Mucosa of stomach (tissue), 1 donor: ENCODE measurements at regions not wholly inside any gene's neighbourhood (a gene's known extent, or its start where the extent isn't known, plus 50 kb on each side); places are given as distances from the start of the nearest gene placed in this dataset.
"Not testable (repeated sequence)": the region's sequence is repeated elsewhere in the genome, so short reads cannot be mapped to it uniquely, and the experiment has no call there.

ENCODE experiments used
- H3K27me3 ChIP-seq: one replicate; pipeline ENCODE4 v1.7.0; 2013; ENCODE audit warnings: mild to moderate bottlenecking, low read length; ENCODE audit not compliant: control insufficient read depth, insufficient read depth
- H3K36me3 ChIP-seq: one replicate; pipeline ENCODE4 v1.7.0; 2013; ENCODE audit warnings: low read length; ENCODE audit not compliant: control insufficient read depth, insufficient read depth
- H3K4me1 ChIP-seq: one replicate; pipeline ENCODE4 v1.7.0; 2013; ENCODE audit warnings: mild to moderate bottlenecking, low read length; ENCODE audit not compliant: control insufficient read depth, insufficient read depth
- H3K4me3 ChIP-seq: one replicate; pipeline ENCODE4 v1.7.0; 2013; ENCODE audit warnings: low read length
- H3K9ac ChIP-seq: one replicate; pipeline ENCODE4 v1.7.0; 2013; ENCODE audit warnings: mild to moderate bottlenecking, low read length, moderate library complexity
- H3K9me3 ChIP-seq: one replicate; pipeline ENCODE4 v1.7.0; 2013; ENCODE audit warnings: mild to moderate bottlenecking, low read length, moderate library complexity; ENCODE audit not compliant: control insufficient read depth
- donor health status: Pancreatic carcinoma.

DNA sequence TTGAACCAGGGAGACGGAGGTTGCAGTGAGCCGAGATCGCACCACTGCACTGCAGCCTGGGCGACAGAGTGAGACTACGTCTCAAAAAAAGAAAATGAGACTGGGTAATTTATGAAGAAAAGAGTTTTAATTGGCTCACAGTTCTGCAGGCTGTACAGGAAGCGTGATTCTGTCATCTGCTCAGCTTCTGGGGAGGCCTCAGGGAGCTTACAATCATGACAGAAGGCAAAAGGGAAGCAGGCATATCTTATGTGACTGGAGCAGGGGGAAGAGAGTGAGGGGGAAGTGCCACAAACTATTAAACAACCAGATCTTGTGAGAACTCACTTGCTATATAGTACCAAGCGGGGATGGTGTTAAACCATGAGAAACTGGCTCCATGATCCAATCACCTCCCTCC is 1476.2 kb upstream of the DEFB115 start:
- H3K9ac ChIP-seq, H3K36me3 ChIP-seq, H3K4me1 ChIP-seq, H3K4me3 ChIP-seq, H3K9me3 ChIP-seq, H3K27me3 ChIP-seq: not testable (repeated sequence)

DNA sequence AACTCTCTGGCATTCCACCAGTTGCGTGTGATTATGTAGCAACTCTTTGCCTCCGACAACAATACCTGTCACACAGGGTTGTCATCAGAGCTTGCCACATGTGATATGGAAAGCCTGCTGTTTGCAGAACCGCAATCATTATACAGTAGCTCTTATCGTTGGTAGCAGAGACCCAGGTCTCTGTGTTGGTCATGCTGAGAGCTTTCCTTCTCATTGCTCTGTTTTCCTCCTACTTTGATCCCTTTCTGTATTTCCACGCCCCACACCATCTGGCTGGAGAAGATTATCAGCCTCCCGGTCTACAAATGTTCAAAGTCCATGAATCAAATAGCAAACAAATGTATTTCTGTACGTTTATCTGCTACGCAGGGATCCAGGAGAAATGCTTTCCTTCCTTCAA is 1475.6 kb upstream of the DEFB115 start:
- H3K9ac ChIP-seq, H3K27me3 ChIP-seq, H3K36me3 ChIP-seq, H3K4me1 ChIP-seq, H3K4me3 ChIP-seq, H3K9me3 ChIP-seq: not testable (repeated sequence)

DNA sequence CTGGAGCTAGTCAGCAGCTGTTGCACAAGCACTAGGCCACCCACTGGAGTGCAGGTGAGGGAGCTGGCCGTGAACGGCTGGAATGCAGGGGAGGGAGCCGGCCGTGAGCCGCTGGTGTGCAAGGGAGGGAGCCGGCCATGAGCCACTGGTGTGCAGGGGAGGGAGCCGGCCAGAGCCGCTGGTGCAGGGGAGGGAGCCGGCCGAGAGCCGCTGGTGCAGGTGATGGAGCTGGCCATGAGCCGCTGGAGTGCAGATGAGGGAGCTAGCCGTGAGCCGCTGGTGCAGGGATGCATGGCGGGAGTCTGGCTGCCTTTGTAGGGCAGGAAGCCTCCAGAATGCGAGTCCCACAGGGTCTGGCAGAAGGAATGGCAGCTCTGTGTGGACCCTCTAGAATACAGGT is 1470.0 kb upstream of the DEFB115 start:
- not testable (repeated sequence) for H3K36me3 ChIP-seq, H3K9ac ChIP-seq, H3K4me1 ChIP-seq, H3K27me3 ChIP-seq, H3K4me3 ChIP-seq, H3K9me3 ChIP-seq

DNA sequence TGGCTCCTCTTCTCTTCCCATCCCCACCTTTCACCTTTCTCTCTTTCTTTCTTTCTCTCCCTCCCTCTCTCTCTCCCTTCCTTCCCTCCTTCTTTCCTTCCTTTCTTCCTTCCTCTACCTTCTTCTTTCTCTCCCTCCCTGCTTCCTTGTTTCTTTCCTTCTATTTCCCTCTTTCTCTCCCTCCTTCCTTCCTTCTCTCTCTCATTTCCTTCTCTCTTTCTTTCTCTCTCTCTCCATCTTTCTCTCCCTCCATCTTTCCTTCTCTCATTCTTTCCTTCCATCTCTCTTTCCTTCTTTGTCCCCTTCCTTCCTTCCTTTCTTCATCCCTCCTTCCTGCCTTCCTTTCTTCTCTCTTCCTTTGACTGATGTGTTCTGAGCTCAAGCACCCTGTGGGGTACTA is 1467.0 kb upstream of the DEFB115 start:
- H3K4me1 ChIP-seq = no peaks in the 10 kb centered on the region
- no peaks in the 10 kb centered on the region for H3K36me3 ChIP-seq
- no peak overlapping the region for H3K4me3 ChIP-seq
- H3K9ac ChIP-seq = no peak overlapping the region
- no peaks in the 10 kb centered on the region for H3K27me3 ChIP-seq
- H3K9me3 ChIP-seq = no peaks in the 10 kb centered on the region

DNA sequence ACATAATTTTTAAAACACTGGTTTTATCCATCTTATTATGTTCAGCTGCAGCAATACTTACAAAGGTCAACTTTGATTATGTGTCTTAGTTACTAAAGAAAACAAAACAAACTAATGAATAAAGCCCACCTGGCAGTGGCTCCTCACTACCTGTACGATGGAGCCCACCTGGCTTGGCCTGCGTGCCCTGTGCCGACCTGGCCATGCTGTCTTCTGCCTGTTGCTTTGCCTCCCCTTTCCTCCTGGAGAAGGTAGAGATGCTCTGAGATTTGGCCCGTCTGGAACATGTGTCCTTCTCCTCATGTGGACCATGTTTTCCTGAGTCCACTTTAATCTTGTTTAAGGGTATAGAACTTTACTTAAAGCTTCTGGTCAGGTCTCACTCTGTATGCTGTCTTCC is 1426.0 kb upstream of the DEFB115 start:
- not testable (repeated sequence) for H3K4me3 ChIP-seq, H3K9me3 ChIP-seq, H3K4me1 ChIP-seq, H3K36me3 ChIP-seq, H3K27me3 ChIP-seq, H3K9ac ChIP-seq

DNA sequence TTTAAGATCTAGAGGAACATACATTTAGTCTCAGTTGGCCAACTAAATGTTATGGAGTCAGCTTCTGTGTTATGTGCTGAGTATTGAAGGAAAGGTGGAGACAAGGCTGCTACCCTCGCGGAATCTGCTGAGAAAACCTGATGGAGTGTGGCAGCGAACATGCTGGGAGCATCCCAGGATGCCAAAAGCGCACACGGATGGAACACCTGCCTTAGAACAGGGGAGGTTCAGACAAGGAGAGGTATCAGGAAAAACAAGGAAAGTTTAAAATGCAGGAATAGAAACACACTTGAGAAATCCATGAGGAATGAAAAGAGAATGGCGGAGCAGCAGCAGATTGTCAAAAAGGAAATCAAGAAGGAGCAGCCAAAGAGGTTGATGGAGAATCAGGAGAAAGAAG is 1389.5 kb upstream of the DEFB115 start:
- H3K27me3 ChIP-seq, H3K4me3 ChIP-seq, H3K9me3 ChIP-seq, H3K36me3 ChIP-seq, H3K9ac ChIP-seq, H3K4me1 ChIP-seq: not testable (repeated sequence)

DNA sequence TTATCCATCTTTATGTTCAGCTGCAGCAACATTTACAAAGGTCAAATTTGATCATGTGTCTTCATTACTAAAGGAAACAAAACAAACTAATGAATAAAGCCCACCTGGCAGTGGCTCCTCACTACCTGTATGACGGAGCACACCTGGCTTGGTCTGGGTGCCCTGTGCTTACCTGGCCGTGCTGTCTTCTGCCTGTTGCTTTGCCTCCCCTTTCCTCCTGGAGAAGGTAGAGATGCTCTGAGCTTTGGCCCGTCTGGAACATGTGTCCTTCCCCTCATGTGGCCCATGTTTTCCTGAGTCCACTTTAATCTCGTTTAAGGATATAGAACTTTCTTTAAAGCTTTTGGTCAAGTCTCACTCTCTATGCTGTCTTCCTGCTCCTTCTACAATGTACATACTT is 1388.8 kb upstream of the DEFB115 start:
- H3K9ac ChIP-seq, H3K36me3 ChIP-seq, H3K9me3 ChIP-seq, H3K27me3 ChIP-seq, H3K4me1 ChIP-seq, H3K4me3 ChIP-seq: not testable (repeated sequence)

DNA sequence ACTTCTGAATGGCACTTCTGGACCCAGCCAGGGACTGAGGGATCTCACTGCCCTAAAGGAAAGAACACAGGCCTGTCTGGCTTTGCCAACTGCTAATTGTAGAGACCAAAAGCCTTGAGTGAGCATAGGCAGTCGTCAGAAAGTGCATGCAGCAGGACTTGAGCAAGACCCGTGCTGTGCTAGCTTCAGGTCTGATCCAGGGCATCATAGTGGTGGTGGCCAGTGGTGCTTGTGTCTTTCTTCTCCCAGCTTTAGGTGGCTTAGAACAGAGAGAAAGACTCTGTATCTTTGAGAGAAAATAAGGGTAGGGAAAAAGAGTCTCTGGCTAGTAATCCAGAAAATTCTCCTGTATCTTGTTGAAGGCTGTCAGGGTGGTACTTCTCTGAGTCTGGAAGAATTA is 1385.6 kb upstream of the DEFB115 start:
- not testable (repeated sequence) for H3K9me3 ChIP-seq, H3K9ac ChIP-seq, H3K4me3 ChIP-seq, H3K4me1 ChIP-seq, H3K27me3 ChIP-seq, H3K36me3 ChIP-seq

DNA sequence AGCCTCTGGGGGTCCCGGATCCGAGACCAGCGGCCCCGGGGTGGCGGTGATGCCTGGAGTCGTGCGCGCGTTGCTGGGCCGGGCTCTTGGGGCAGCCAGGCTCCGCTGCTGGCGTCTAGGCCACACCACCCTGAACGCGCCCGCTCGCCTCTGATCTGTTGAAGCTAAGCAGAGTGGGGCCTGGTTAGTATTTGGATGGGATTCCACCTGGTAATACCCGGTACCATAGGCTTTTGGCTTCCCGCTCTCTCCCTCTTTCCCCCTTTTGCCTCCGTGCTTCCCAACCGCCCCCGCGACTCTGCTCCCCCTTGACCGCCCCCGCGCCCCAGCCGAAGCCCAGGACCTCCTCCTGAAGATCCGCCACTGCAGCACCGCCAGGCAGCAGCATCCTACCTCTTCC is 1383.5 kb upstream of the DEFB115 start:
- no peaks in the 10 kb centered on the region for H3K9me3 ChIP-seq
- H3K9ac ChIP-seq = no peak overlapping the region
- no peaks in the 10 kb centered on the region for H3K4me1 ChIP-seq
- H3K4me3 ChIP-seq = no peak overlapping the region
- H3K27me3 ChIP-seq = peaks cover 4% of the 10 kb centered on the region
- H3K36me3 ChIP-seq = no peaks in the 10 kb centered on the region

DNA sequence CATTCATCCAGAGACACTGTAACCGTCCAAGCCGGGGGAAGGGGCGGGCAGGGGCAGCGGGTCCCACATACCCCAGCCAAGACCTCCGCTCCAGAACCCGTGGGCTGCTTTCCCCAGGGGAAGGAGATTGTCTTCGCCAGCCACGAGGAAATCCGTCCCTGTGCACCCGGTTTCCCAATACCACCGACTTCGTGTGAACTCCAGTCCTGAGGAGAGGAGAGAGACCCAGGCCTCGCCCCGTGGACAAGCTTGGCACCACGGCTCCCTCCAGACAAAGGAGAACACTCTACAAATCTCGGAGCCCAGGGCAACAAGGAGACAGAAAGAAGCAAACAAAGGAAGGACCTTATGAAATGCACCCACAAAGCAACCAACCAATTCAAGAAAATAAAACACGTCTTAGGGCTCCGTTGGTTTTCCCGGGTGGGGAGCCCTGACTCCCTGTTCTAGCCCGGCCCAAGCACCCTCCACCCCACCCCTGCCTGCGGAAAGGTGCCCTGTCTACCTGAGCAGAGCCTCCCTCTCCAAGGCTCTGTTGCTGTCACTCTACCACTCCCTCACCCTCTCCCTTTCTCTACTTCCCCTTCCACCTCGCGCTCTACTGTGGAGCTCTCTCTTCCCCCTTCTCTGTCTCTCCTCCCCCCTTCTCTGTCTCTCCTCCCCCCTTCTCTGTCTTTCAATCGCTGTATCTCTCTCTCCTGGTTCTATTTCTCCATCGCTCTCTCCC is 1382.8 kb upstream of the DEFB115 start:
- Histone ChIP-seq H3K27me3 (peaks cover 4% of the 10 kb centered on the region), H3K4me3 (no peak overlapping the region), H3K9me3 (no peaks in the 10 kb centered on the region), H3K4me1 (no peaks in the 10 kb centered on the region), H3K9ac (no peak overlapping the region), H3K36me3 (no peaks in the 10 kb centered on the region)

DNA sequence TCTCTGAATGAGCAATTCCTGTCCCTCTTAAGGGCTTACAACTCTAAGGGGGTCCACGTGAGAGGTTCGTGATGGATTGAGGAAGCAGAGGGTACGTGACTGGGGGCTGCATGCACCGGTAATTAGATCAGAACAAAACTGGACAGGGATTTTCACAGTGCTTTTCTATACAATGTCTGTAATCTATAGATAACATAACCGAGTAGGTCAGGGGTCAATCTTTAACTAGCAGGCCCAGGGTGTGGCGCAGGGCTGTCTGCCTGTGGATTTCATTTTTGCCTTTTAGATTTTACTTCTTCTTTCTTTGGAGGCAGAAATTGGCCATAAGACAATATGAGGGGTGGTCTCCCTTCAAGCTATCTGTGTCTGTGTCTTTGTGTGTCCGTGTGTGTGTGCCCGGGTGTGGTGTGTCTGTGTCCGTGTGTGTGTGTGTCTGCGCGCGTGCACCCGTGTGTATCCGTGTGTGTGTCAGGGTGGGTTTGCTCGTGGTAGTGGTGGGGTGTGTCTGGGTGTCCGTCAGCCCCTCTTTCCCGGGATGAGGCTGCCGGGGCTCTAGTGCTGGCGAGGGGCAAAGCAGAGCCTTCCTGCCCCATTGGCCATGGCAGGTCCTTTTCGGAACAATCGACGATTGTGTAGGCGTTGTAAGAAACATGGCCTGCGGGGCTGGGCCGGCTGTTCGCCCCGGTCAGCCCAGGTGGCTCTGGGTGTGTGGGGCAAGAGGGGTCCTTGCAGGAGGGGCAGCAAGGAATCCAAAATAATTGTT is 1382.0 kb upstream of the DEFB115 start:
- not testable (repeated sequence) for H3K4me3 ChIP-seq, H3K4me1 ChIP-seq, H3K27me3 ChIP-seq, H3K9me3 ChIP-seq, H3K9ac ChIP-seq, H3K36me3 ChIP-seq

DNA sequence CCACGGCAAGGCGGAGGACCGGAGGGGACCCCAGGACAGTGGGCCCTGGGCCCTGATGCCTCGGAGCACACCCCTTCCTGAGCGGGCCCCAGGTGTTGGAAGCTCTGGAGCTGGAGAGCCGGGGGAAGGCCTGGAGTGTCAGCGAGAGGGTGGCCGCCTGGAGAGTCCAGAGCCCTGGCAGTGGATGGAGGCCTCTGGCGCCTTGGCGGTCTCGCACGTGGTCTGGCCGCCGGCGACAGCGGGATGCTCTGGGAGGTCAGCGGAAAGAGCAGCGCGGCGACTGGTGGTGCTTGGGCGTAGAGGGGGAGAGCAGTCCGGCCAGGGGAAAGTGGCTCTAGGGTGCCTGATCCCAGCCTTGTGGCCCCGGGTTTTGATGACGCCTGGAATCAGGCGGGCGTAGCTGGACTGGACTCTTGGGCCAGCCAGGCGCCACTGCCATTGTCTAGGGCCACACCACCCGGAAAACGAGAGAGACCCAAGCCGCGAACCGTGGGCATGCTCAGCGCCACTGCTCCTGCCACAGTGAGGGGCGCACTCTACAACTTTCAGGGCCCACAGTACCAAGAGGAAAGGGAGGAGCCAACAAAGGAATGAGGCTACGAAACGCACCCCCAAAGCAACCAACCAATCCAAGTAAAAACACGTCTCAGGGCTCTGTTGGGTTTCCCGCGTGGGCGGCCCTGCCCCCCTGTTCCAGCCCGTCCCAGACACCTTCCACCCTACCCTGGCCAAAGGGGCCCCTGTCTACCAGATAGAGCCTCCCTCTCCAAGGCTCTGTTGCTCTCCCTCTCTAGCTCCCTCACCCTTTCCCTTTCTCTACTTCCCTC is 1381.2 kb upstream of the DEFB115 start:
- not testable (repeated sequence) for H3K36me3 ChIP-seq, H3K4me3 ChIP-seq, H3K27me3 ChIP-seq, H3K9ac ChIP-seq, H3K4me1 ChIP-seq, H3K9me3 ChIP-seq
